Effector memory CD8-positive, alpha-beta T cell (primary cell): ENCODE measurements at regions not wholly inside any gene's neighbourhood (a gene's known extent, or its start where the extent isn't known, plus 50 kb on each side); places are given as distances from the start of the nearest gene placed in this dataset.

Experiments
- ATAC-seq: fragments of 150-1000 bp; cut with Tn5 transposase; replicated peaks from 2 replicates; pipeline ENCODE4 v1.10.0; 2021; ENCODE audit warnings: mild to moderate bottlenecking, moderate library complexity
- DNase-seq, 3 experiments: peaks; one replicate each; pipeline ENCODE4 v3.0.0; 2021
- H3K27ac Mint-ChIP-seq, 2 donors: one replicate each; pipeline ENCODE4 v1.8.0; 2022; ENCODE audit warnings: mild to moderate bottlenecking in 2 of 2, mixed read lengths in 2 of 2, moderate library complexity in 2 of 2
- H3K27me3 Mint-ChIP-seq, 2 donors: one replicate each; pipeline ENCODE4 v1.8.0; 2022; ENCODE audit warnings: mixed read lengths in 2 of 2
- H3K36me3 Mint-ChIP-seq: one replicate; pipeline ENCODE4 v1.8.0; 2022; ENCODE audit warnings: mild to moderate bottlenecking, moderate library complexity, mixed read lengths; ENCODE audit not compliant: insufficient read depth
- H3K4me1 Mint-ChIP-seq, 2 donors: one replicate each; pipeline ENCODE4 v1.8.0; 2022; ENCODE audit warnings: low read depth in 2 of 2, mixed read lengths in 2 of 2
- H3K4me3 Mint-ChIP-seq, 2 donors: one replicate each; pipeline ENCODE4 v1.8.0; 2022; ENCODE audit warnings: mild to moderate bottlenecking in 2 of 2, mixed read lengths in 2 of 2, moderate library complexity in 2 of 2
- H3K9me3 Mint-ChIP-seq, 2 donors: one replicate each; pipeline ENCODE4 v1.8.0; 2022; ENCODE audit warnings: mixed read lengths in 2 of 2

- no peaks in the 10 kb centered on the region for H3K9me3 Mint-ChIP-seq
- H3K4me1 Mint-ChIP-seq = no peaks in the 10 kb centered on the region
- ATAC-seq = no peak
- no peak overlapping the region for H3K27ac Mint-ChIP-seq
- H3K27me3 Mint-ChIP-seq = peaks cover 0 to 12% of the 10 kb centered on the region in 2 donors
- H3K36me3 Mint-ChIP-seq = no peaks in the 10 kb centered on the region
- H3K4me3 Mint-ChIP-seq = no peak overlapping the region
- DNase-seq = no peak
Observed at GRCh38 chr3:186487819-186488218, 56.4 kb downstream of the CRYGS start.

DNA sequence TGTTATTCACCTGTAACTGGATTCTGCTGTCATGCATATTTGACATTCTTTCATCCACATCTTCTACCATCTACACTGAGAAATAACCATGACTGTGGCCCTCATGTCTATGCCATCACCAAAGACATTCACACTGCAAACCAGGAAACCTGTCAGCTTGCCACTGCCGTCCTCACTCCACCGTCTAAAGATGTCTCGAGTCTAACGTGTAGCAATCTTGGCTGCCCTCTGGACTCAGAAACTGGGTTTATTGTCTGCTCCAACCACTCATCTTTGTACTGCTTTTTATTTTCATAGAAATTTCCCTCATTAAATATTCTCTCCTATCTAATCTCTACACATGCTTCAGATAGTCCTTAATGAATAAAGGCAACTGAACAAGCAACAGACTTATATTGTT lies 57.1 kb downstream of the CRYGS start:
- peaks cover 0 to 12% of the 10 kb centered on the region in 2 donors for H3K27me3 Mint-ChIP-seq
- no peaks in the 10 kb centered on the region for H3K9me3 Mint-ChIP-seq
- H3K4me3 Mint-ChIP-seq = no peak overlapping the region
- H3K27ac Mint-ChIP-seq = no peak overlapping the region
- DNase-seq (no peak), ATAC-seq (no peak)
- peaks cover 0 to under 1% of the 10 kb centered on the region in 2 donors for H3K4me1 Mint-ChIP-seq
- H3K36me3 Mint-ChIP-seq = no peaks in the 10 kb centered on the region

DNA sequence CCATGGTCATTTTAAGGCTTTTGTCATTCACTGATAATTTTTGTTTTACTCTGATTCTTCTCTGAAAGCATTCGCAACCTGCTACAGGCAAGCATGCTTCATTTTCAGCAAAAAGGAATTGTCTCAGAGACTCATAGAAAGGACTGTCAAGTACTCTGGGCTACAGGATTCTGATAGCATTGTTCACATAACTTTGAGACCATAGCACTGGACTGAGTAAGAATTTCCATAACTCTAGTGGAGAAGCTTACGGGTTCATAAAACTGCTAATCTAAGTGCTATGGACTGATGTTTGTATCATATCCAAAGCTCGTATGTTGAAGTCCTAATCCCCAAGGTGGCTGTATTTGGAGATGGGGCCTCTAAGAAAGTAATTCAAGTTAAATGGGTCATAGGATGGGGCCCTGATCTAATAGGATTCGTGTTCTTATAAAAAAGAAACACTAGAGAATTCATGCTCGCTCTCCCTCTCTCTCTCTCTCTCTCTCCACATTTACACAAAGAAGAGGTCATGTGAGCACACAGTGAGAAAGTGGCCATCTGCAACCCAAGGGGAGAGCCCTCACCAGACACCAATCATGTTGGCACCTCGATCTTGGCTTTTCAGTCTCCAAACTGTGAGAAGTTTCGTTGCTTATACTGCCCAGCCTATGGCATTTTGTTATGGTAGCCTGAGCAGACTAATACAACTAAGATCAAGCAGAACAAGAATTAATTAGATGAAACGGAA lies 60.4 kb downstream of the CRYGS start:
- peaks cover 8 to 9% of the 10 kb centered on the region in 2 donors for H3K4me1 Mint-ChIP-seq
- ATAC-seq (no peak), DNase-seq (no peak)
- H3K27ac Mint-ChIP-seq = no peak overlapping the region
- H3K4me3 Mint-ChIP-seq = no peak overlapping the region
- no peaks in the 10 kb centered on the region for H3K36me3 Mint-ChIP-seq
- H3K27me3 Mint-ChIP-seq = peaks cover 2 to 9% of the 10 kb centered on the region in 2 donors
- H3K9me3 Mint-ChIP-seq = no peaks in the 10 kb centered on the region

DNA sequence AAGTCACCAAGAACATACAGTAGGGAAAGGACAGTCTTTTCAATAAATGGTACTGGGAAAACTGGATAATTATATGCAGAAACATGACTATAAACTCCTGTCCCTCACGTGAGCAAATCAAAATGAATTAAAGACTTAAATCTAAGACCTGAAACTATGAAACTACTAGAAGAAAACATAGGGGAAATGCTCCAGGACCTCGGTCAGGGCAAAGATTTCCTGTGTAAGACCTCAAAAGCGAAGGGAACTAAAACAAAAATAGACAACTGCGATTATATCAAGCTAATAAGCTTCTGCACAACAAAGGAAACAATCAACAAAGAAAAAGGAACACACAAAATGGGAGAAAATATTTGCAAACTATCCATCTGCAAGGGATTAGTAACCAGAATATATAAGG lies 62.7 kb downstream of the CRYGS start:
- DNase-seq = no peak

DNA sequence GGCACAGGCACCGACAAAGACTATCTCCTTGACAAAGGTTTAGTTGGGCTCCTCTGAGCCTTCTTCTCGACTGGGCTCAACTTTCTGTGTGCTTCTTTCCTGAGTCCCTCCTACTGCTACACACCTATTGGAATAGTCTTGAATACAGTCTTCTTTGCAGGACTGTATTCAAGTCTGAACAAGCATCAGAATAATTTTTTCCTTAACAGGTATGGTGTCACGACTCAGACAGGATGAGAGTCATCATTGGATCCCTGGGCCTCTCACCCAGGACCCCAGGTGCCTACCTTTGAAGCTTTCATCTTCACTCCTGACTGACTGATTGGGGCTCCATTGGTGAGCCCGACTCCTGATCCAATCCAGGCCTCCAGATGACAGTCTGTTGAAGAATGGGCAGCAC lies 66.3 kb downstream of the CRYGS start:
- Mint-ChIP-seq H3K4me1 (peaks cover 8 to 9% of the 10 kb centered on the region in 2 donors), H3K4me3 (no peak overlapping the region), H3K36me3 (peaks cover 4% of the 10 kb centered on the region), H3K27me3 (peaks cover 23 to 37% of the 10 kb centered on the region in 2 donors), H3K27ac (no peak overlapping the region), H3K9me3 (no peaks in the 10 kb centered on the region)
- DNase-seq (no peak), ATAC-seq (no peak)

More for the DNA sequence above, 62.7 kb downstream of the CRYGS start:
- ATAC-seq = no peak
- H3K27ac Mint-ChIP-seq = no peak overlapping the region
- no peaks in the 10 kb centered on the region for H3K36me3 Mint-ChIP-seq
- no peak overlapping the region for H3K4me3 Mint-ChIP-seq
- peaks cover 8 to 9% of the 10 kb centered on the region in 2 donors for H3K4me1 Mint-ChIP-seq
- H3K27me3 Mint-ChIP-seq = peaks cover 14 to 25% of the 10 kb centered on the region in 2 donors
- H3K9me3 Mint-ChIP-seq = no peaks in the 10 kb centered on the region

- ATAC-seq (no peak), DNase-seq (no peak)
- Mint-ChIP-seq H3K9me3 (no peaks in the 10 kb centered on the region), H3K4me1 (peaks cover 8 to 9% of the 10 kb centered on the region in 2 donors), H3K4me3 (no peak overlapping the region), H3K27me3 (peaks cover 24 to 37% of the 10 kb centered on the region in 2 donors), H3K36me3 (peaks cover 4% of the 10 kb centered on the region), H3K27ac (no peak overlapping the region)
Observed at GRCh38 chr3:186477033-186477432, 67.1 kb downstream of the CRYGS start.

- peaks cover 4% of the 10 kb centered on the region for H3K36me3 Mint-ChIP-seq
- ATAC-seq (no peak), DNase-seq (no peak)
- peaks cover 29 to 41% of the 10 kb centered on the region in 2 donors for H3K27me3 Mint-ChIP-seq
- H3K4me1 Mint-ChIP-seq = peaks cover 4 to 5% of the 10 kb centered on the region in 2 donors
- H3K9me3 Mint-ChIP-seq = no peaks in the 10 kb centered on the region
- no peak overlapping the region for H3K4me3 Mint-ChIP-seq
- H3K27ac Mint-ChIP-seq = no peak overlapping the region
Observed at GRCh38 chr3:186476541-186476940, 67.6 kb downstream of the CRYGS start.

DNA sequence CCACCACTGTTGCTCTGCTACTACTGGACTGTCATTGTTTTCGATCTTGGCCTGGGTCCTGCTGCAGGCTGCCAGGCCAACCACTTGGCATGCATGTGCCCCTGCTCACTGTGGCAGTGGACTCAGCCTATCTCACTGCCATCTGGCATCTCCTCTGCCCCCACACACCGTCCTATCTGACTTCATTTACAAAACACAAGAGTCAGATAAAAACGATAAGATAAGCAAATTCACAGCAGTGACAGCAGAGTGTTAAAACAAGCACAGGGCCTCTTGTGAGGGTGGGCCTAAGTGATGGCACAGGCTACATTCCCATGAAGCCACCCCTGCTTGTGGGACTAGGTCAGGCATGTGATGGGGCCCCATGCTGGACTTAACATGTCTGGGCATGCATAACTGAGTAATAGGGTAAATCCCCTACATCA lies 68.1 kb downstream of the CRYGS start:
- DNase-seq = no peak
- Mint-ChIP-seq H3K4me3 (no peak overlapping the region), H3K9me3 (no peaks in the 10 kb centered on the region), H3K27ac (no peak overlapping the region), H3K4me1 (no peaks in the 10 kb centered on the region), H3K27me3 (peaks cover 34 to 46% of the 10 kb centered on the region in 2 donors), H3K36me3 (peaks cover 4% of the 10 kb centered on the region)
- no peak for ATAC-seq

DNA sequence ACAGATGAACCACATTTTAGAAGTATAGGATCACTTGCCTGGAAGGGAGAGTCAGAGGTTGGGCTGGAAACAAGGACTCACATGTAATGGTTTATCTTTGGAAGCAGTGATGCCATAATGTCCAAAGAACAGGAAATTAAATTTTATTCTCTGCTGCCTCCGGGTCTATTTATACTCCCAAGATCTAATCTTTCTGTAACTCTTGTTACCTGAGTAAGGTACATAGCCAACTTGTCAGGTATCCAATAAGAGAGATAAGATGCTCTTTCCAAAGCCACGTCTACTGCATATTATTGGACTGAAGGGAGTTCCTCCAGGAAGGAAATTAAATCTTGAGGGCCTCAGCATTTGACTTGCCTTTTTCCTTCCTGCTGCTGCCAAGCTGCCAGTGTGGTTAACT lies 71.0 kb downstream of the CRYGS start:
- DNase-seq (no peak), ATAC-seq (no peak)
- Mint-ChIP-seq H3K36me3 (peaks cover 4% of the 10 kb centered on the region), H3K4me3 (no peak overlapping the region), H3K9me3 (no peaks in the 10 kb centered on the region), H3K27ac (no peak overlapping the region), H3K4me1 (no peaks in the 10 kb centered on the region), H3K27me3 (peaks cover 27 to 38% of the 10 kb centered on the region in 2 donors)

- no peak for ATAC-seq
Observed at GRCh38 chr3:186472456-186473008, 71.6 kb downstream of the CRYGS start.

DNA sequence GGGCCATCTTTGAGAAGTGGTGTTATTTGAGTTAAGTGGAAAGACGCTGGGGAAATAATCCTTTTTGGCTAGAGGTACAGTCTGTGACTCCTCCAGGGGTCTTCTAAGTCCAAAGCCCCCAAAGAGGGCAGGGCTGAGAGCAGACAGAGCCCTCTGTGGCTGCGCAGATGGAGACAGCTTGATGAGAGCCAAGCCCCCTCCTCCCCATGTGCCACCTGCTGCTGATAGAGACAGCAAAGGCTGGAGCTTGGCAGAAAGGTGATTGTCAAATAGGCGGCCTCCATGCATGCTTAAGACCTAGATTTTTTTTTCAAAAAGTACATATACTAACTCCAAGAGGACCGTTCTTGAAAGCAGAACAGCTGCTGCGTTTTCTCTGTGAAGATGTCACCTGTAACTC lies 72.4 kb downstream of the CRYGS start:
- Mint-ChIP-seq H3K4me3 (no peak overlapping the region), H3K27me3 (peaks cover 22 to 24% of the 10 kb centered on the region in 2 donors), H3K9me3 (no peaks in the 10 kb centered on the region), H3K27ac (no peak overlapping the region), H3K36me3 (peaks cover 4% of the 10 kb centered on the region), H3K4me1 (no peaks in the 10 kb centered on the region)
- ATAC-seq = no peak
- no peak for DNase-seq

More at GRCh38 chr3:186472456-186473008, 71.6 kb downstream of the CRYGS start:
- no peaks in the 10 kb centered on the region for H3K9me3 Mint-ChIP-seq
- peaks cover 4% of the 10 kb centered on the region for H3K36me3 Mint-ChIP-seq
- no peak overlapping the region for H3K4me3 Mint-ChIP-seq
- H3K27me3 Mint-ChIP-seq = peaks cover 27 to 31% of the 10 kb centered on the region in 2 donors
- H3K27ac Mint-ChIP-seq = no peak overlapping the region
- H3K4me1 Mint-ChIP-seq = no peaks in the 10 kb centered on the region
- no peak for DNase-seq

DNA sequence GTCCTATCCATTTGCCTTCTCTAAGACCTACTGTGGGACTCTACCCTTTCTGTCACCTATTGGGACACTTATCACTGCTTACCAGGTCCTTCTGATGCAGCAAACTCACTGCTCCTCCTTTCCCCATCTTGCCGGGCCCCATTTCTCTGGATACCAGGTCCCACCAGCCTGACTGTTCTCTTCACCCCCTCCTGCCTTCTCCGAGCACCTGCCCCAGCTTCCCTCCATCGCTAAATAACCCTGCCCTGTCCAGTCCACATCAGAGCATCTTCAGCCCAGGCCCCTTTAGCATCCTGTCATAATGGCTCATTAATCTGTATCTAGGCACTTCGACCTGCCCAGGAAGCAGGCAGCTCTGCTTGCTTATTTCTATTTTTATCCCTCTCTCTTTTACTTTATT lies 74.7 kb downstream of the CRYGS start:
- ATAC-seq = no peak
- Mint-ChIP-seq H3K27me3 (peaks cover 10 to 11% of the 10 kb centered on the region in 2 donors), H3K27ac (no peak overlapping the region), H3K4me1 (peaks cover 1 to 2% of the 10 kb centered on the region in 2 donors), H3K4me3 (no peak overlapping the region), H3K36me3 (no peaks in the 10 kb centered on the region), H3K9me3 (no peaks in the 10 kb centered on the region)
- no peak for DNase-seq

DNA sequence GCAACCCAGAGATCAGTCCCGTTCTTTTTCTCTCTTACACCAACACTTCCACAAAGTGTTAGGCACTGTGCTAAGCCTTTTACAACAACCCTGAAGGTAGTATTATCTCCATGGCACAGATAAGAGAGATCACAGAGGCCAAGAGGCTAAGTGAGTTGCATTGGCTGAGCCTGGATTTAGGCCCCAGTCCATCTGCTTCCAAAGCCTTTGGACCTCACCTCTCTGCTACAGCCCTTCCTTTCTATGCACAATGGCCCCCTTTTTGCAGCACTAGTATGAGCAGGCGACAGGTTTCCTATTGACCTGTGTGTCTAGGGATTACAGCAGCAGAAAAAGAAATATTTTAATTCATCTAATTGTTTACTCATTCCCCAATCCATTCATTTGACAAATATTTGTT lies 76.2 kb downstream of the CRYGS start:
- Mint-ChIP-seq H3K27ac (no peak overlapping the region), H3K9me3 (no peaks in the 10 kb centered on the region), H3K36me3 (no peaks in the 10 kb centered on the region), H3K4me1 (peaks cover 3 to 7% of the 10 kb centered on the region in 2 donors), H3K4me3 (no peak overlapping the region), H3K27me3 (peaks cover 10 to 11% of the 10 kb centered on the region in 2 donors)
- DNase-seq (no peak), ATAC-seq (no peak)

- Mint-ChIP-seq H3K4me3 (no peak overlapping the region), H3K4me1 (peaks cover 3 to 7% of the 10 kb centered on the region in 2 donors), H3K36me3 (no peaks in the 10 kb centered on the region), H3K27me3 (peaks cover 4 to 15% of the 10 kb centered on the region in 2 donors), H3K9me3 (no peaks in the 10 kb centered on the region), H3K27ac (no peak overlapping the region)
- DNase-seq (no peak), ATAC-seq (no peak)
Observed at GRCh38 chr3:186466391-186466974, 77.7 kb downstream of the CRYGS start.
